ENCODE measurements at regions not wholly inside any gene's neighbourhood (a gene's known extent, or its start where the extent isn't known, plus 50 kb on each side); places are given as distances from the start of the nearest gene placed in this dataset.

GRCh38 chr14:99073431-99073830 is 198.6 kb downstream of the BCL11B start:
- DNase-seq (ENCODE audit: low read depth), result no peak
- no peak overlapping the region for H3K4me3 ChIP-seq (ENCODE audit: low read depth, low read length)
- TF ChIP-seq CTCF (IDR thresholded peaks at IDR 0.05; ENCODE audit: control insufficient read depth, extremely low read depth, insufficient read depth), result no peak

- no peak for DNase-seq (ENCODE audit: low read depth)
- no peak overlapping the region for H3K4me3 ChIP-seq (ENCODE audit: low read depth, low read length)
- no peak for TF ChIP-seq CTCF (IDR thresholded peaks at IDR 0.05; ENCODE audit: control insufficient read depth, extremely low read depth, insufficient read depth)
Observed at GRCh38 chr14:99075061-99075460, 196.9 kb downstream of the BCL11B start.

GRCh38 chr14:99075771-99076375 is 196.1 kb downstream of the BCL11B start:
- H3K4me3 ChIP-seq (ENCODE audit: low read depth, low read length), result no peak overlapping the region
- DNase-seq (ENCODE audit: low read depth), result no peak
- TF ChIP-seq CTCF (IDR thresholded peaks at IDR 0.05; ENCODE audit: control insufficient read depth, extremely low read depth, insufficient read depth), result no peak

- TF ChIP-seq CTCF (IDR thresholded peaks at IDR 0.05; ENCODE audit: control insufficient read depth, extremely low read depth, insufficient read depth), result no peak
- H3K4me3 ChIP-seq (ENCODE audit: low read depth, low read length), result no peak overlapping the region
- no peak for DNase-seq (ENCODE audit: low read depth)
Observed at GRCh38 chr14:99077076-99077843, 194.7 kb downstream of the BCL11B start.

- H3K4me3 ChIP-seq (ENCODE audit: low read depth, low read length), result no peak overlapping the region
- DNase-seq (ENCODE audit: low read depth), result no peak
- no peak for TF ChIP-seq CTCF (IDR thresholded peaks at IDR 0.05; ENCODE audit: control insufficient read depth, extremely low read depth, insufficient read depth)
Observed at GRCh38 chr14:99077844-99078236, 194.2 kb downstream of the BCL11B start.

- no peak overlapping the region for H3K4me3 ChIP-seq (ENCODE audit: low read depth, low read length)
- TF ChIP-seq CTCF (IDR thresholded peaks at IDR 0.05; ENCODE audit: control insufficient read depth, extremely low read depth, insufficient read depth), result no peak
- no peak for DNase-seq (ENCODE audit: low read depth)
Observed at GRCh38 chr14:99078426-99078825, 193.6 kb downstream of the BCL11B start.

All from LNCaP clone FGC (cell line).